Hematopoietic multipotent progenitor cell treated with erythropoietin and hydrocortisone succinate and interleukin-3 and kit ligand, for 6 days (in vitro differentiated cells): ENCODE measurements at regions not wholly inside any gene's neighbourhood (a gene's known extent, or its start where the extent isn't known, plus 50 kb on each side); places are given as distances from the start of the nearest gene placed in this dataset.
A peak's percentile ranks its signal among the peaks of the same experiment; 100 is the strongest.

Source experiments
- DNase-seq: peaks from one replicate; pipeline ENCODE4 v3.0.0-alpha.2; 2015

GRCh38 chr2:126527836-126528490 is 128.0 kb upstream of the GYPC start:
- peak; percentile 86 for DNase-seq

GRCh38 chr2:126531029-126531428 is 124.9 kb upstream of the GYPC start:
- DNase-seq: no peak

GRCh38 chr2:126534478-126534877 is 121.5 kb upstream of the GYPC start:
- peak; percentile 47 for DNase-seq

- no peak for DNase-seq
These were observed 120.5 kb upstream of the GYPC start for GRCh38 chr2:126535408-126535807.

GRCh38 chr2:126536605-126537200 is 119.3 kb upstream of the GYPC start:
- DNase-seq: peak; percentile 8

GRCh38 chr2:126539101-126539500 is 116.9 kb upstream of the GYPC start:
- DNase-seq: no peak

GRCh38 chr2:126542247-126542646 is 113.7 kb upstream of the GYPC start:
- no peak for DNase-seq

- peak; percentile 45 for DNase-seq
These were observed 112.9 kb upstream of the GYPC start for GRCh38 chr2:126543081-126543480.

GRCh38 chr2:126558029-126558428 is 97.9 kb upstream of the GYPC start:
- no peak for DNase-seq

- no peak for DNase-seq
These were observed 87.2 kb upstream of the GYPC start for GRCh38 chr2:126568734-126569133.

- DNase-seq: peak; percentile 7
These were observed 84.6 kb upstream of the GYPC start for GRCh38 chr2:126571403-126571802.

- no peak for DNase-seq
These were observed 80.3 kb upstream of the GYPC start for GRCh38 chr2:126575631-126576030.

GRCh38 chr2:126579868-126580267 is 76.1 kb upstream of the GYPC start:
- DNase-seq: no peak

- DNase-seq: no peak
These were observed 69.6 kb upstream of the GYPC start for GRCh38 chr2:126586317-126586716.

- no peak for DNase-seq
These were observed 56.9 kb upstream of the GYPC start for GRCh38 chr2:126599062-126599461.

GRCh38 chr2:126600742-126601141 is 55.2 kb upstream of the GYPC start:
- no peak for DNase-seq

GRCh38 chr2:126602334-126602733 is 53.6 kb upstream of the GYPC start:
- DNase-seq: no peak
